H1 (cell line): ENCODE measurements at regions not wholly inside any gene's neighbourhood (a gene's known extent, or its start where the extent isn't known, plus 50 kb on each side); places are given as distances from the start of the nearest gene placed in this dataset.

Experiments
- CTCF ChIA-PET: fragments of 300-600 bp; sonication (Branson Sonifier 250); formaldehyde crosslinking; loops from one replicate; lab custom pipeline; 2021; ENCODE audit not compliant: partially characterized antibody; lab: Charles Lee
- POLR2A ChIA-PET: fragments of 300-600 bp; sonication (Branson Sonifier 250); formaldehyde crosslinking; loops from one replicate; lab custom pipeline; 2021; ENCODE audit warnings: inconsistent platforms; ENCODE audit not compliant: partially characterized antibody; lab: Charles Lee
- DNase-seq, 2 experiments: peaks; one replicate each; pipeline versions ENCODE4 v3.0.0 to v3.0.0-alpha.2; 2010 to 2022; ENCODE audit warnings: low spot score in 2 of 2, low read depth in 1 of 2, mixed read lengths in 1 of 2
- FAIRE-seq: peaks from 2 replicates; lab custom pipeline; 2011; peaks lifted over from hg19 to GRCh38; lab: Jason Lieb, UNC
- H2AFZ ChIP-seq: 2 replicates; pipeline ENCODE4 v1.8.1; 2012; ENCODE audit warnings: low read length, inconsistent platforms
- H2AK5ac ChIP-seq: 2 replicates; pipeline ENCODE4 v1.6.1; 2013; ENCODE audit warnings: low read depth, low read length
- H2BK120ac ChIP-seq: replicated peaks from 2 replicates; pipeline ENCODE3; 2013; ENCODE audit warnings: low read depth, low read length, inconsistent platforms
- H2BK12ac ChIP-seq: 2 replicates; pipeline ENCODE4 v1.6.1; 2013; ENCODE audit warnings: low read depth, low read length
- H2BK15ac ChIP-seq: 2 replicates; pipeline ENCODE4 v1.6.1; 2013; ENCODE audit warnings: low read length
- H2BK20ac ChIP-seq: 2 replicates; pipeline ENCODE4 v1.6.1; 2013; ENCODE audit warnings: low read length
- H2BK5ac ChIP-seq: 2 replicates; pipeline ENCODE4 v1.6.1; 2013; ENCODE audit warnings: low read depth, low read length
- H3K14ac ChIP-seq: 2 replicates; pipeline ENCODE4 v1.6.1; 2013; ENCODE audit warnings: inconsistent platforms; ENCODE audit not compliant: insufficient read length
- H3K18ac ChIP-seq: 2 replicates; pipeline ENCODE4 v1.6.1; 2013; ENCODE audit warnings: low read length; ENCODE audit errors: extremely low read depth
- H3K23ac ChIP-seq: 2 replicates; pipeline ENCODE4 v1.6.1; 2013; ENCODE audit warnings: inconsistent platforms; ENCODE audit not compliant: insufficient read length
- H3K23me2 ChIP-seq: 2 replicates; pipeline ENCODE4 v1.6.1; 2013; ENCODE audit warnings: low read depth, low read length
- H3K27ac ChIP-seq: 2 replicates; pipeline ENCODE4 v1.6.1; 2011; ENCODE audit warnings: low read depth, low read length, inconsistent platforms
- H3K27me3 ChIP-seq, 4 experiments: replicated peaks in 1 of 4; 1 replicate in 1 of 4; 2 replicates in 3 of 4; pipeline versions ENCODE4 v1.6.1 to v1.8.1; 2011 to 2013; ENCODE audit warnings: low read length in 3 of 4, mild to moderate bottlenecking in 3 of 4, inconsistent platforms in 2 of 4, mixed read lengths in 2 of 4, moderate library complexity in 1 of 4; ENCODE audit not compliant: control insufficient read depth in 3 of 4, insufficient read depth in 3 of 4; ENCODE audit errors: extremely low read depth in 1 of 4
- H3K36me3 ChIP-seq, 4 experiments: 2 replicates each; pipeline versions ENCODE4 v1.6.1 to v1.8.1; 2011 to 2013; ENCODE audit warnings: mild to moderate bottlenecking in 4 of 4, low read length in 3 of 4, moderate library complexity in 2 of 4, control low read depth in 1 of 4, inconsistent platforms in 1 of 4; ENCODE audit not compliant: insufficient read depth in 4 of 4, control insufficient read depth in 2 of 4
- H3K4ac ChIP-seq: replicated peaks from 2 replicates; pipeline ENCODE3; 2013; ENCODE audit warnings: low read length, low read depth, mixed read lengths, inconsistent platforms; ENCODE audit not compliant: insufficient read length
- H3K4me1 ChIP-seq, 4 experiments: replicated peaks in 1 of 4; 1 replicate in 1 of 4; 2 replicates in 3 of 4; pipeline versions ENCODE4 v1.6.1 to v1.8.1; 2011 to 2013; ENCODE audit warnings: low read length in 3 of 4, inconsistent platforms in 2 of 4, mixed read lengths in 1 of 4; ENCODE audit not compliant: insufficient read depth in 4 of 4, control insufficient read depth in 3 of 4
- H3K4me2 ChIP-seq, 2 experiments: 2 replicates each; pipeline versions ENCODE4 v1.6.1 to v1.8.1; 2011 to 2013; ENCODE audit warnings: low read depth in 2 of 2, low read length in 2 of 2, control low read depth in 1 of 2, inconsistent platforms in 1 of 2, mild to moderate bottlenecking in 1 of 2; ENCODE audit not compliant: insufficient read depth in 1 of 2
- H3K4me3 ChIP-seq, 4 experiments: fragments of 200-600, 300-600 bp in 1 of 4; sonication (generic), shearing (Covaris generic), sonication (Bioruptor Twin) in 1 of 4; 2 replicates each; pipeline versions ENCODE4 v1.5.1 to v1.8.1; 2011 to 2016; ENCODE audit warnings: low read length in 4 of 4, low read depth in 3 of 4, control low read depth in 2 of 4, inconsistent platforms in 2 of 4, mild to moderate bottlenecking in 2 of 4, mixed read lengths in 1 of 4, moderate library complexity in 1 of 4; ENCODE audit not compliant: insufficient read depth in 2 of 4; ENCODE audit errors: extremely low read depth in 1 of 4
- H3K56ac ChIP-seq: replicated peaks from 2 replicates; pipeline ENCODE3; 2013; ENCODE audit warnings: low read depth, mild to moderate bottlenecking, mixed read lengths, low read length, inconsistent platforms; ENCODE audit not compliant: insufficient read length
- H3K79me1 ChIP-seq: 2 replicates; pipeline ENCODE4 v1.6.1; 2013; ENCODE audit warnings: low read depth, low read length, control low read depth
- H3K79me2 ChIP-seq, 2 experiments: 2 replicates each; pipeline versions ENCODE4 v1.6.1 to v1.8.1; 2012 to 2013; ENCODE audit warnings: low read length in 2 of 2, mild to moderate bottlenecking in 2 of 2, inconsistent platforms in 1 of 2; ENCODE audit not compliant: insufficient read depth in 2 of 2, control insufficient read depth in 1 of 2
- H3K9ac ChIP-seq, 4 experiments: replicated peaks in 1 of 4; 1 replicate in 1 of 4; 2 replicates in 3 of 4; pipeline versions ENCODE4 v1.6.1 to v1.8.1; 2011 to 2013; ENCODE audit warnings: low read depth in 3 of 4, low read length in 3 of 4, control low read depth in 2 of 4, mild to moderate bottlenecking in 2 of 4, moderate library complexity in 2 of 4, inconsistent platforms in 1 of 4; ENCODE audit errors: extremely low read depth in 1 of 4
- H3K9me3 ChIP-seq, 2 experiments: 2 replicates each; pipeline versions ENCODE4 v1.6.1 to v1.8.1; 2012 to 2013; ENCODE audit warnings: mild to moderate bottlenecking in 2 of 2, moderate library complexity in 2 of 2, control low read depth in 1 of 2, inconsistent platforms in 1 of 2, low read depth in 1 of 2, low read length in 1 of 2, mixed read lengths in 1 of 2; ENCODE audit not compliant: insufficient read depth in 2 of 2
- H4K20me1 ChIP-seq, 2 experiments: replicated peaks in 1 of 2; 2 replicates each; pipeline versions ENCODE3 to v1.8.1; 2011 to 2013; ENCODE audit warnings: inconsistent platforms in 2 of 2, low read length in 2 of 2, mild to moderate bottlenecking in 1 of 2; ENCODE audit not compliant: insufficient read depth in 2 of 2, control insufficient read depth in 1 of 2
- H4K5ac ChIP-seq: 2 replicates; pipeline ENCODE4 v1.6.1; 2013; ENCODE audit warnings: low read length, low read depth, mixed read lengths, inconsistent platforms; ENCODE audit not compliant: insufficient read length
- H4K8ac ChIP-seq: 2 replicates; pipeline ENCODE4 v1.8.0; 2013; ENCODE audit warnings: mild to moderate bottlenecking, moderate library complexity, low read length, inconsistent platforms; ENCODE audit not compliant: insufficient read depth; ENCODE audit errors: extremely low read depth
- H4K91ac ChIP-seq: replicated peaks from 2 replicates; pipeline ENCODE3; 2013; ENCODE audit warnings: low read length, mixed read lengths, inconsistent platforms; ENCODE audit not compliant: insufficient read length
- CEBPB ChIP-seq: IDR thresholded peaks from 2 replicates; pipeline ENCODE4 v1.6.1; 2012; ENCODE audit warnings: low read depth, low read length
- CHD2 ChIP-seq: IDR thresholded peaks from 2 replicates; pipeline ENCODE4 v1.6.1; 2012; ENCODE audit warnings: low read length, improper control_type of control experiment
- GTF2F1 ChIP-seq: IDR thresholded peaks from 2 replicates; pipeline ENCODE4 v1.6.1; 2012; ENCODE audit warnings: low read depth, low read length, improper control_type of control experiment, borderline replicate concordance
- KDM5A ChIP-seq: fragments of 200-600 bp; IDR thresholded peaks from 2 replicates; pipeline ENCODE4 v1.7.1; 2012; ENCODE audit warnings: mild to moderate bottlenecking, low read length, inconsistent platforms, mixed read lengths
- RBBP5 ChIP-seq: IDR thresholded peaks from 2 replicates; pipeline ENCODE4 v1.7.1; 2012; ENCODE audit warnings: low read depth, mild to moderate bottlenecking, inconsistent platforms, low read length, moderate library complexity, borderline replicate concordance
- RFX5 ChIP-seq: IDR thresholded peaks from 2 replicates; pipeline ENCODE4 v1.6.1; 2011; ENCODE audit warnings: low read depth, low read length, improper control_type of control experiment, borderline replicate concordance
- RNF2 ChIP-seq: fragments of 200-900, 300-1000 bp; sonication (generic); IDR thresholded peaks from 2 replicates; pipeline ENCODE4 v1.7.1; 2016; ENCODE audit warnings: borderline replicate concordance, low read depth, mild to moderate bottlenecking, antibody characterized with exemption, low read length; ENCODE audit not compliant: poor library complexity, severe bottlenecking; ENCODE audit errors: missing control alignments
- SAP30 ChIP-seq: fragments of 300-600 bp; sonication (generic); IDR thresholded peaks from 2 replicates; pipeline ENCODE4 v1.7.1; 2012; ENCODE audit warnings: low read length, moderate library complexity, mild to moderate bottlenecking, inconsistent platforms; ENCODE audit not compliant: insufficient read depth, insufficient replicate concordance
- SIRT6 ChIP-seq: IDR thresholded peaks from one replicate; pipeline ENCODE4 v1.7.1; 2012; ENCODE audit warnings: low read length, inconsistent platforms
- SP1 ChIP-seq: IDR thresholded peaks from 2 replicates; pipeline ENCODE4 v1.6.1; 2011; ENCODE audit warnings: low read depth, low read length
- SP4 ChIP-seq: IDR thresholded peaks from 2 replicates; pipeline ENCODE4 v1.6.1; 2012; ENCODE audit warnings: low read length, inconsistent platforms
- TAF7 ChIP-seq: optimal IDR thresholded peaks from 2 replicates; pipeline ENCODE3; 2011; ENCODE audit warnings: low read depth, mild to moderate bottlenecking, inconsistent platforms, low read length, moderate library complexity, borderline replicate concordance
- TF ChIP-seq, protein P1 (sequence below): IDR thresholded peaks from 2 replicates; pipeline ENCODE4 v1.6.1; 2012; ENCODE audit warnings: low read length, inconsistent platforms

GRCh38 chr5:105739732-105740131 is 1931.0 kb downstream of the EFNA5 start (continued):
- TF ChIP-seq RFX5 (no peak), SIRT6 (no peak)

DNA sequence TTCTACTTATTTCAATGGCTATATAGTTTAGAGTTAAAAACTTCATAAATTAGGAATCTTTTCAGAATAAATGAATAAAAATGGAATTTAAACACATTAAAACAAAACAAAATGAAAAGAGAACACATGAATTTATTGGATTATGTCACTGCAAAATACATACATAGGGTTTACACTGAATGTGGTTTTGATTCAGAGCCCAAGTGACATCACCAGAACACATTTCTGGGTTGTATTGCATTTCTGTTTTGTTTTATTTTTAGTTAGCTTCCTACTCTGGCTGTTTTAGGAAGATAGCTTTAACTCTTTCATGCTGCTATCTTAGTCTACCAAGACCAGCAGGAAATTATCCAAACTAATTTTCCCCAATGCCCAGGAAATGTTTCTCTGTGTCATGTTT is 1935.0 kb downstream of the EFNA5 start:
- no peak overlapping the region for H3K27ac ChIP-seq
- H3K23ac ChIP-seq: no peak overlapping the region
- H3K4me1 ChIP-seq: peaks cover 0 to 2% (median 1%) of the 10 kb centered on the region in 4 experiments; a peak in 1 of 7 replicates
- H3K4me3 ChIP-seq: no peak overlapping the region
- H4K5ac ChIP-seq: no peak overlapping the region
- no peak overlapping the region for H3K4ac ChIP-seq
- H4K8ac ChIP-seq: no peak overlapping the region
- H2BK120ac ChIP-seq: no peak overlapping the region
- CTCF ChIA-PET: no interaction called here
- H2BK5ac ChIP-seq: no peak overlapping the region
- no peaks in the 10 kb centered on the region for H3K27me3 ChIP-seq
- H3K9me3 ChIP-seq: no peaks in the 10 kb centered on the region
- no peak overlapping the region for H3K18ac ChIP-seq
- no peaks in the 10 kb centered on the region for H3K36me3 ChIP-seq
- DNase-seq (no peak), FAIRE-seq (no peak)
- no peak overlapping the region for H2BK12ac ChIP-seq
- H3K56ac ChIP-seq: no peak overlapping the region
- H3K79me2 ChIP-seq: no peaks in the 10 kb centered on the region
- no peak overlapping the region for H2BK15ac ChIP-seq
- H4K20me1 ChIP-seq: no peaks in the 10 kb centered on the region
- POLR2A ChIA-PET: no interaction called here
- no peak overlapping the region for H4K91ac ChIP-seq
- no peak overlapping the region for H3K14ac ChIP-seq
- no peak overlapping the region for H3K9ac ChIP-seq
- H3K79me1 ChIP-seq: no peaks in the 10 kb centered on the region
- H3K23me2 ChIP-seq: no peaks in the 10 kb centered on the region
- H2BK20ac ChIP-seq: no peak overlapping the region
- no peak overlapping the region for H3K4me2 ChIP-seq
- no peak overlapping the region for H2AFZ ChIP-seq
- H2AK5ac ChIP-seq: no peak overlapping the region
- TF ChIP-seq KDM5A: no peak
- no peak for TF ChIP-seq SAP30
- no peak for TF ChIP-seq CHD2
- no peak for TF ChIP-seq GTF2F1
- TF ChIP-seq CEBPB: no peak
- TF ChIP-seq TAF7: no peak
- no peak for TF ChIP-seq RNF2
- no peak for TF ChIP-seq SP4
- no peak for TF ChIP-seq RBBP5
- TF ChIP-seq SP1: no peak
- TF ChIP-seq, protein P1, sequence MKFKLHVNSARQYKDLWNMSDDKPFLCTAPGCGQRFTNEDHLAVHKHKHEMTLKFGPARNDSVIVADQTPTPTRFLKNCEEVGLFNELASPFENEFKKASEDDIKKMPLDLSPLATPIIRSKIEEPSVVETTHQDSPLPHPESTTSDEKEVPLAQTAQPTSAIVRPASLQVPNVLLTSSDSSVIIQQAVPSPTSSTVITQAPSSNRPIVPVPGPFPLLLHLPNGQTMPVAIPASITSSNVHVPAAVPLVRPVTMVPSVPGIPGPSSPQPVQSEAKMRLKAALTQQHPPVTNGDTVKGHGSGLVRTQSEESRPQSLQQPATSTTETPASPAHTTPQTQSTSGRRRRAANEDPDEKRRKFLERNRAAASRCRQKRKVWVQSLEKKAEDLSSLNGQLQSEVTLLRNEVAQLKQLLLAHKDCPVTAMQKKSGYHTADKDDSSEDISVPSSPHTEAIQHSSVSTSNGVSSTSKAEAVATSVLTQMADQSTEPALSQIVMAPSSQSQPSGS: no peak
